Effector memory CD4-positive, alpha-beta T cell (primary cell): ENCODE measurements at regions not wholly inside any gene's neighbourhood (a gene's known extent, or its start where the extent isn't known, plus 50 kb on each side); places are given as distances from the start of the nearest gene placed in this dataset.

Experiments used
- DNase-seq, 3 donors: peaks; one replicate each; pipeline ENCODE4 v3.0.0-alpha.2; 2020
- H3K27ac ChIP-seq: 2 replicates; pipeline ENCODE4 v1.7.0; 2013; ENCODE audit warnings: mild to moderate bottlenecking, low read length, moderate library complexity; ENCODE audit not compliant: insufficient read depth, poor library complexity, severe bottlenecking
- H3K27me3 ChIP-seq: replicated peaks from 2 replicates; pipeline ENCODE4 v1.7.0; 2013; ENCODE audit warnings: mild to moderate bottlenecking, low read length; ENCODE audit not compliant: insufficient read depth, control insufficient read depth, poor library complexity, severe bottlenecking
- H3K36me3 ChIP-seq: 2 replicates; pipeline ENCODE4 v1.7.0; 2013; ENCODE audit warnings: mild to moderate bottlenecking, low read length, moderate library complexity; ENCODE audit not compliant: control insufficient read depth, insufficient read depth
- H3K4me1 ChIP-seq: 2 replicates; pipeline ENCODE4 v1.7.0; 2013; ENCODE audit warnings: low read length, mild to moderate bottlenecking; ENCODE audit not compliant: control insufficient read depth, insufficient read depth, poor library complexity, severe bottlenecking
- H3K4me3 ChIP-seq: 2 replicates; pipeline ENCODE4 v1.7.0; 2013; ENCODE audit warnings: low read length, low read depth, mild to moderate bottlenecking; ENCODE audit not compliant: insufficient read depth, poor library complexity, severe bottlenecking
- H3K9me3 ChIP-seq: 2 replicates; pipeline ENCODE4 v1.7.0; 2013; ENCODE audit warnings: mild to moderate bottlenecking, low read length, moderate library complexity; ENCODE audit not compliant: control insufficient read depth

DNA sequence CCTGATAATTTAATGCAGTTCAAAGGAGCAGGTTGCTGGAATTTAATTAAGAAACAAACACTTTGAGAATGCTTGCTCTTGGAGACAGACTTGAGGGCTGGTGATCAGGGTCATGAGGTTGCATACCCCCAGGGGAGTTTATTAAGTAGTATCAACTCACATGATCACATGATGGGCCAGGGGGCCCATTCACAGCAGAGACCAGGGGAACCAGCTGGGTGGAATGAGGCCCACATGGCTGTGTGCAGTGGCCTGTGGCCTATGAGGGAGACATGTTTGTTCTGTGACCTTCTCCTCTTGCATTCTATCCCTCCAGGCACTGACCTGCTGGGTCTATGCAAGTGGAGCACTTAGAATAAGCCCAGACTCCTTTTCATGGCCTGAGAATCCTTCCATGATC is 266.6 kb upstream of the PWP1 start:
- no peak for DNase-seq
- H3K27me3 ChIP-seq, result no peaks in the 10 kb centered on the region
- H3K27ac ChIP-seq, result no peak overlapping the region
- no peak overlapping the region for H3K4me3 ChIP-seq
- H3K36me3 ChIP-seq, result no peaks in the 10 kb centered on the region
- H3K4me1 ChIP-seq, result no peaks in the 10 kb centered on the region
- H3K9me3 ChIP-seq, result no peaks in the 10 kb centered on the region

DNA sequence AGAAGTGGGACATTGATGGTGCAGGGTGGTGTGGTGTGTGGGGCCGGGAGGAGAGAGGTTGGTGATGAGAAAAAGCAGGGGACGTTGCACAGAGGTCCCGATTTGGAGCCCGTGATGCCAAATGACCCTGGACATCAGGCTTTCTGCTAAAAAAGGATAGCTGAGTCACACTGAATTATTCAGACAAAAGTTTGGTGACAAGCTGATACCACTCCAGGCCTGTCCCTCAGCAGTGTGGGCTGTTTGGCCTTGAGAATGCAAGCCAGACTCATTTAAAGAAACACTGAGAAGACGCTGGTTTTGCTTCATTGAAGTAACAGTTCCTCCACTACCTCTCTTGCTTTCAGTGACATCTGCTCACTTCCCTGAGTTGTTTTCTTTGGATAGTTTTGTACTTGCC is 262.1 kb upstream of the PWP1 start:
- no peak overlapping the region for H3K27ac ChIP-seq
- H3K27me3 ChIP-seq, result no peaks in the 10 kb centered on the region
- H3K9me3 ChIP-seq, result no peaks in the 10 kb centered on the region
- no peak overlapping the region for H3K4me3 ChIP-seq
- H3K4me1 ChIP-seq, result no peaks in the 10 kb centered on the region
- H3K36me3 ChIP-seq, result no peaks in the 10 kb centered on the region
- no peak for DNase-seq

DNA sequence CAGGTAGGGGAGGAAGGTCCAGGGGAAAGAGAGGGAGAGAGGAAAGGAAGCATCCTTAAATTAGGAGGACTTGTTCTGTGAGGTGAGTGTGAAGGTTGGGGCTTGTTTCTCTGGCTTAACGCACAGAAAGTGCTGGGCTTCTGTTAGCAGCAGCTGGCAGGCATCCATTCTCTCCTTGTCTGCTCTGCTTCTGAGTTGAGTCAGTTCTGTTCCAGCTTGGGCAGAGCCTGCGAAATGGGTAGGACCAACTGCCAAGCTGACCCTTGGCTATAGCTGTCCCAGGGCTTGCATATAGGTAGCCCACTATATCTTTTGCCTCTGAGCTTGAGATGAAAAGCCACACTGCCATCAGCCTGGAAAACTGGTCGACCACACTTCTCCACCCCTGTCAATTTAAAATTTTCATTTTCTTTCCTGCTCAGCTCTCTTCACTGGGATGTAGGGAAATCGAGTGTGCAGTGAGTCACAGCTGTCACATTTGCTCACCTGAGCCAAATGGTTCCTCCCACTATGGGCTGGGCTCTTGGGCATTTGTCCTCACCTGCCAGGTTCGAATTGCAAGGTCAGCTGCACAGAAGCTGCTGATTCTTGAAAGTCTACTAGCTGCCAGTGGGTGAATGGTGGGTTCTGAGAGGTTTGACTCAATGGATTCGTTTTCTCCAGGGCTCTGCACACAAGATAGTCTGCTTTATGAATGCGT is 256.4 kb upstream of the PWP1 start:
- no peak overlapping the region for H3K27ac ChIP-seq
- peaks cover 5% of the 10 kb centered on the region for H3K4me1 ChIP-seq
- no peaks in the 10 kb centered on the region for H3K27me3 ChIP-seq
- DNase-seq, result no peak
- H3K9me3 ChIP-seq, result no peaks in the 10 kb centered on the region
- H3K36me3 ChIP-seq, result no peaks in the 10 kb centered on the region
- H3K4me3 ChIP-seq, result no peak overlapping the region

DNA sequence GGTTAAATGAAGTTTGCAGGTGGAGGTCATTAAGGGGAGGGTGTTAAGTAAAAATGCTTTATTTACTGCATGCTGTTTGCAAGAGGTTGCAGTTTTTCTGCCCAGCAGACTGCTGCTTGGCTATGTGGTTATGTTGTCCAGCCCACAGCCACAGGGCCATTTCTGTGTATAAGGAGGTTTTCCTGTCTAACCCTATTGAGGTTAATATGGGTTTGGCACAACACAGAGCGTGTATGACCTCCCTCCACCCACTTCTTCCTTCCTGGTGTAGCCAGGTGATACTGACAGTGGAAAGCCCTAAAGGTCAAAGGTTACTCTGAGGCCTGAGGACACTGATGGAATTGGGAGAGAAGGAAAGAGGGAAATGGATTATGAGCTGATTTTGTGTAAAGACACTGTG is 253.7 kb upstream of the PWP1 start:
- H3K4me1 ChIP-seq, result peaks cover 5% of the 10 kb centered on the region
- no peak overlapping the region for H3K27ac ChIP-seq
- H3K4me3 ChIP-seq, result no peak overlapping the region
- DNase-seq, result no peak
- H3K9me3 ChIP-seq, result no peaks in the 10 kb centered on the region
- H3K36me3 ChIP-seq, result no peaks in the 10 kb centered on the region
- H3K27me3 ChIP-seq, result no peaks in the 10 kb centered on the region

DNA sequence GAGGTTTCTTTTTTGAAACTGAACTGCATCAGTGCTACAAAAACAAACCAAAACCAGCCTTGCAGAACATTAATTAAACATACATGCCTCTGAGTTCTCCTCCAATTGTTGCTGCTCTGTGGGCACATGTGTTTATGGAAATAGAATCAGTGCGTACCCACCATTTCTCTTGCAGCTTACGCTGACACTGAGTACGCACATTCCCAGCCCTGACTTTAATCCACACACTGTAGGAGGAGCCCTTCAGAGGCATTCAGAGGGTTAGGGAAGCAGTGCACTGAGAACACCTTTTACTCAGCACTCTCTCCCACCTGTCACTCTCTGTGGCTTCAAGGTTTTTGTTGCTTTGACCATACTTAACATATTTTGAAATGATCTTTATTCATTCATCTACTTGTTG is 250.5 kb upstream of the PWP1 start:
- no peaks in the 10 kb centered on the region for H3K36me3 ChIP-seq
- peaks cover 5% of the 10 kb centered on the region for H3K4me1 ChIP-seq
- no peaks in the 10 kb centered on the region for H3K27me3 ChIP-seq
- H3K27ac ChIP-seq, result no peak overlapping the region
- H3K4me3 ChIP-seq, result no peak overlapping the region
- no peak for DNase-seq
- no peaks in the 10 kb centered on the region for H3K9me3 ChIP-seq

DNA sequence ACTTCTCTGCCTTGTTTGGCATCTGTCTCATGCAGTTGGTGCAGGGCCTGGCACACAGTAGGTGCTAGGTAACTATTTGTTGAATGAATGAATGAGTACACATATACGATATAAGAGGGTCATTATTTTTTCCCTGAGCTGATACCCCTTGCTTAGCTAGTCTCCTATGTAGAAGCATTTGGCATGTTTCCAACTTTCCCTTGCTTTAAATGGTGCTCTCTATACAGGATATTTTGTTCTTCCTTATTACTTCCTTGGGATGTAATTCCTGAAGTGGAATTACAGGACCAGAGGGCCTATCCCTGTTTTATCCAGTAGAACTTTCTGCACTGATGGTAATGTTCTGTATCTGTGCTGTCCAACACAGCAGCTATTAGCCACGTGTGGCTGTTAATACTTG is 250.1 kb upstream of the PWP1 start:
- no peaks in the 10 kb centered on the region for H3K36me3 ChIP-seq
- peaks cover 5% of the 10 kb centered on the region for H3K4me1 ChIP-seq
- no peaks in the 10 kb centered on the region for H3K9me3 ChIP-seq
- DNase-seq, result no peak
- H3K27ac ChIP-seq, result no peak overlapping the region
- H3K27me3 ChIP-seq, result no peaks in the 10 kb centered on the region
- H3K4me3 ChIP-seq, result no peak overlapping the region

DNA sequence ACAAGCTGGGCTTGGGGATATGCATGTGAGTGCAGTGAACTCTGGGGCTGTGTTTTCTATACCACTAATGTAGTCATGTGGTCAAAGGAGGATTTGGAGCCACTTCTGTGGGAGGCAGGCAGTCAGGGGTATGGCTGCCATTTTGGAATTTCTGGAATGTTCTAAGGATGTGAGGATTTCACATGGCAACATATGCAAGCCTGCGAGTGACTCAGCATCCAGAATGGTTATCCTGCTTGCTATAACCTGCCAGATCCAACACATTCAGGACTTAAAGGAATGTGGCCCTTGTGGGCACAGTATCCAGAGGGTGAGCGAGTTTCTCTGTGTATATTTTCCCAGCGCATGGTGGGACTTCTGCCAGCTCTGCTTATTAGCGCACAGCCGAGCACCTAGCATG is 249.2 kb upstream of the PWP1 start:
- H3K9me3 ChIP-seq, result no peaks in the 10 kb centered on the region
- no peak overlapping the region for H3K27ac ChIP-seq
- H3K36me3 ChIP-seq, result no peaks in the 10 kb centered on the region
- H3K27me3 ChIP-seq, result no peaks in the 10 kb centered on the region
- DNase-seq, result no peak
- H3K4me3 ChIP-seq, result no peak overlapping the region
- H3K4me1 ChIP-seq, result peaks cover 5% of the 10 kb centered on the region

DNA sequence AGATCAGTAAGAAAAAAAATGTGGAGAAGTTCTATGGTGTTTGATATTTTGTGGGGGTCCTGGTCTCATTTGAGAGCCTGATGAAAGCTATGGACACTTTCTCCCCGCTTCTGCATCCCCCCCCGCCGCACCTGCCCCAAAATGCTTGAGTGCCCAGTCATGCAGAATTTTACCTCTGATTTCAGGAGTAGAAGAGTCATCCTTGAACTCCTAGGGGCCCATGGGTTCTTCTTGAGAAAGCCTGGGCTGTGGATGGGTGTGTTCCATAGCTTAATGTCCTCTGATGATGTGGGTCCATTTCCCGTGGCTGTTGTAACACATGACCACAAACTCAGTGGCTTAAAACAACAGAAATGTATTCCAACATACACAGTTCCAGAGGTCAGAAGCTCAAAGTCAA is 248.8 kb upstream of the PWP1 start:
- no peaks in the 10 kb centered on the region for H3K9me3 ChIP-seq
- DNase-seq, result no peak
- no peak overlapping the region for H3K27ac ChIP-seq

DNA sequence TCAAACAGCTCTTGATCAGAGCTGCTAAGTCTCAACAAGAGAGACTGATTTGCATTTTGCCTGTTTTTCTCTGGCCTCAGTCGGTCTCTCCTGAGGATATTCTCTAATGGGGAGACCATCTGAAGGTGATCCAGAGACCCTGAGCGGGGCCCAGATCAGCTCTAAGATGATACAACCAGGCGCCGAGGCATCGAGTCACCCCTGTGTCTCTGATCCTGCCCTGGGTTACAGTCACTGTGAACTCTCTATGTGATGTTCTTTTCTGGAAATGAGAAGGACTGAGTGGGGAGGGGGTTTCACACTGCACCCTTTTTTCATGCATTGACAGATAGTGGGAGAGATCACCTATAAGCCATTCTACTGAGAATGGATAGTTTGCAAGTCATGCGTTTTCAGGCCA is 247.6 kb upstream of the PWP1 start:
- Histone ChIP-seq H3K27ac (no peak overlapping the region), H3K9me3 (no peaks in the 10 kb centered on the region), H3K27me3 (no peaks in the 10 kb centered on the region), H3K4me1 (no peaks in the 10 kb centered on the region), H3K4me3 (no peak overlapping the region), H3K36me3 (no peaks in the 10 kb centered on the region)
- DNase-seq, result no peak

More for the DNA sequence above, 248.8 kb upstream of the PWP1 start:
- no peaks in the 10 kb centered on the region for H3K27me3 ChIP-seq
- H3K4me3 ChIP-seq, result no peak overlapping the region
- H3K36me3 ChIP-seq, result no peaks in the 10 kb centered on the region
- peaks cover 3% of the 10 kb centered on the region for H3K4me1 ChIP-seq

DNA sequence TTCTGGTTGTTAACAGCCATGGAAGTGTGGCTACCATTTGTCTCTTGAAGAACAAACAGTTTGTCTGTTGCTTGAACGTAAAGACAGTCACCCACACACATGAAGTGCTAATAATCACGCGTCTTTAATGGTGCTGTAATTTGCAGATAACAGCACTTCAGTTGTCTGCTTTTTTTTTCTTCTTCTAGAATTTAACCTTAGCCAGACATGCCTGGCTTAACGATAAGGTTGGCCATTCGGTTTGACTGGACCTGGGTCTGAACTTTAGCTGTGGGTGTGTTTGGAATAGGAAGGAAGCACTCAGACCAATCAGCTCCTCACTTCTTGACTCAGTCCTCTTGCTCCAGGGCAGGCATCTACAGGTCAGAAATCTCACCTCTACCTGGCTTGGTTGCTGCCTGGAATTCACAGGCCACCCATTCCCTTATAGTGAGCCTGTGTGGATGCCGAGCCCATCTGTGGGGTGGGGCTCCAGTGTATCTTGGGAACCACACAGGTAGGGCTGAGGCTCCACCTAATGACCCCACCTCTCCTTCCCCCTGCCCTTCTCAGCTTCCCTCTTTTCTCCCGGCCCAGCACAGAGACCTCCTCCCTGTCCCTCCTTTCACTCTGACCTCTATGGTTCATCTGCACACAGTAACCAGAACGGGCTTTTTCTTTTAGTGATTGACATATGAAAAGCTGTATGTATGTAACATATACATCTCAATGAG is 246.4 kb upstream of the PWP1 start:
- no peaks in the 10 kb centered on the region for H3K27me3 ChIP-seq
- no peaks in the 10 kb centered on the region for H3K4me1 ChIP-seq
- DNase-seq, result no peak
- no peak overlapping the region for H3K27ac ChIP-seq
- no peaks in the 10 kb centered on the region for H3K36me3 ChIP-seq
- H3K9me3 ChIP-seq, result no peaks in the 10 kb centered on the region
- H3K4me3 ChIP-seq, result no peak overlapping the region
